ENCODE measurements at regions not wholly inside any gene's neighbourhood (a gene's known extent, or its start where the extent isn't known, plus 50 kb on each side); places are given as distances from the start of the nearest gene placed in this dataset.

GRCh38 chr20:12504779-12505178 lies 504.0 kb upstream of the SPTLC3 start:
- POLR2A ChIA-PET = interaction anchor here (0.6 kb wide), 1 partner anchor 826 kb away, joined by 4 read pairs; no protein-coding TSS in a partner anchor
- no peak overlapping the region for H3K4me3 ChIP-seq (ENCODE audit: control insufficient read depth in 1 of 7, extremely low read depth in 1 of 7, insufficient read depth in 4 of 7, low read depth in 2 of 7, low read length in 6 of 7)
- H3K9me3 ChIP-seq (ENCODE audit: control extremely low read depth in 1 of 5, control insufficient read depth in 4 of 5, insufficient read depth in 2 of 5, low read depth in 1 of 5, low read length in 4 of 5) = no peaks in the 10 kb centered on the region
- 100% methylated on average over 1 of the region's 1 CpG for WGBS (ENCODE audit: insufficient coverage)
- CTCF ChIA-PET = no interaction called here
- H3K27ac ChIP-seq (ENCODE audit: insufficient read depth in 1 of 2, low read depth in 1 of 2, low read length in 2 of 2, poor library complexity in 1 of 2, severe bottlenecking in 2 of 2) = no peak overlapping the region
- H3K4me1 ChIP-seq (ENCODE audit: control extremely low read depth in 1 of 4, control insufficient read depth in 4 of 4, insufficient read depth in 4 of 4, low read length in 3 of 4) = no peaks in the 10 kb centered on the region
- no peaks in the 10 kb centered on the region for H3K36me3 ChIP-seq (ENCODE audit: control insufficient read depth in 4 of 4, insufficient read depth in 4 of 4, low read length in 3 of 4)
- no peak for DNase-seq
- H3K27me3 ChIP-seq (replicated peaks in 2 of 5; ENCODE audit: control insufficient read depth in 4 of 5, insufficient read depth in 5 of 5, low read length in 4 of 5) = no peaks in the 10 kb centered on the region

DNA sequence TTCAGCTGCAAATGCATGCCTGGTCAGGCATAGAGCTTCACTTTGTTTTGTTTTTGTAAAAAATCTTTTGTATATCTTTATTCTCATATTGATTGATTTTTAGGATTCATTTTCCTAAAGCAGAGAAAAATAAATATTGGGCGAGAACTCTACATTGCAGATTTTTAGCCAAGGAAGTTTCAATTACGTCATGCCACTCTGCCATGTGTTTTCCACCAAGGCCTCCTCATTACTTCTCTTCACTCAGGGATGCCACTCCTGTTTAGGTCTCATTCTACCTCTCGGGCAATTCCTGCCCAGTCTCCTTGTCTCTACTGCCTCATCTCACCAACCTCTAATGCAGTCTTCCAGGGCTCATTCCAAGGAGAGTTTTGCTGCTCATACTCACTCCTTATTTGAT lies 497.3 kb upstream of the SPTLC3 start:
- CTCF ChIA-PET = no interaction called here
- H3K4me1 ChIP-seq (ENCODE audit: control extremely low read depth in 1 of 4, control insufficient read depth in 4 of 4, insufficient read depth in 4 of 4, low read length in 3 of 4) = no peaks in the 10 kb centered on the region
- WGBS (ENCODE audit: insufficient coverage) = 96% methylated on average over 3 of the region's 3 CpGs

DNA sequence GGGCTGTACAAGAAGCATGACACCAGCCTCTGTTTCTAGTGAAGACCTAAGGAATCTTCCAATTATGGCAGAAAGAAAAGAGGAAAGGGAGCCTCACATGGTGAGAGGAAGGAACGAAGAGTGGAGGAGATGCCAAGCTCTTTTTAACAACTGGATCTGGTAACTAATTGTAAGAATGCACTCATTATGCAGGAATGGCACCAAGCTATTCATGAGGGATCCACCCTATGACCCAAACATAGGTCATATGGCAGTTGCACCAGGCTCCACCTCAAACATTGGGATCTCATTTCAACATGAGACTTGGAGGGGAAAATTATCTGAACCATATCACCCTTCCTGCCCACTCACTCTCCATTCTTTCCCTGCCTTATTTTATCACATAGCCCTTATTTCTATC lies 496.0 kb upstream of the SPTLC3 start:
- Histone ChIP-seq H3K4me3 (ENCODE audit: control insufficient read depth in 1 of 7, extremely low read depth in 1 of 7, insufficient read depth in 4 of 7, low read depth in 2 of 7, low read length in 6 of 7) (no peak overlapping the region), H3K27ac (ENCODE audit: insufficient read depth in 1 of 2, low read depth in 1 of 2, low read length in 2 of 2, poor library complexity in 1 of 2, severe bottlenecking in 2 of 2) (no peak overlapping the region), H3K4me1 (ENCODE audit: control extremely low read depth in 1 of 4, control insufficient read depth in 4 of 4, insufficient read depth in 4 of 4, low read length in 3 of 4) (no peaks in the 10 kb centered on the region), H3K27me3 (replicated peaks in 2 of 5; ENCODE audit: control insufficient read depth in 4 of 5, insufficient read depth in 5 of 5, low read length in 4 of 5) (no peaks in the 10 kb centered on the region), H3K36me3 (ENCODE audit: control insufficient read depth in 4 of 4, insufficient read depth in 4 of 4, low read length in 3 of 4) (no peaks in the 10 kb centered on the region), H3K9me3 (ENCODE audit: control extremely low read depth in 1 of 5, control insufficient read depth in 4 of 5, insufficient read depth in 2 of 5, low read depth in 1 of 5, low read length in 4 of 5) (no peaks in the 10 kb centered on the region)
- DNase-seq = no peak
- POLR2A ChIA-PET = no interaction called here
- CTCF ChIA-PET = no interaction called here
- no CpG with 5 or more reads among the region's 1 CpG for whole genome bisulfite sequencing (ENCODE audit: insufficient coverage)

More for the DNA sequence above, 497.3 kb upstream of the SPTLC3 start:
- H3K27ac ChIP-seq (ENCODE audit: insufficient read depth in 1 of 2, low read depth in 1 of 2, low read length in 2 of 2, poor library complexity in 1 of 2, severe bottlenecking in 2 of 2) = no peak overlapping the region
- no peaks in the 10 kb centered on the region for H3K27me3 ChIP-seq (replicated peaks in 2 of 5; ENCODE audit: control insufficient read depth in 4 of 5, insufficient read depth in 5 of 5, low read length in 4 of 5)
- DNase-seq = no peak
- H3K36me3 ChIP-seq (ENCODE audit: control insufficient read depth in 4 of 4, insufficient read depth in 4 of 4, low read length in 3 of 4) = no peaks in the 10 kb centered on the region
- no peaks in the 10 kb centered on the region for H3K9me3 ChIP-seq (ENCODE audit: control extremely low read depth in 1 of 5, control insufficient read depth in 4 of 5, insufficient read depth in 2 of 5, low read depth in 1 of 5, low read length in 4 of 5)
- H3K4me3 ChIP-seq (ENCODE audit: control insufficient read depth in 1 of 7, extremely low read depth in 1 of 7, insufficient read depth in 4 of 7, low read depth in 2 of 7, low read length in 6 of 7) = no peak overlapping the region
- POLR2A ChIA-PET = interaction anchor here (0.6 kb wide), 1 partner anchor 111 kb away, joined by 3 read pairs; no protein-coding TSS in a partner anchor

DNA sequence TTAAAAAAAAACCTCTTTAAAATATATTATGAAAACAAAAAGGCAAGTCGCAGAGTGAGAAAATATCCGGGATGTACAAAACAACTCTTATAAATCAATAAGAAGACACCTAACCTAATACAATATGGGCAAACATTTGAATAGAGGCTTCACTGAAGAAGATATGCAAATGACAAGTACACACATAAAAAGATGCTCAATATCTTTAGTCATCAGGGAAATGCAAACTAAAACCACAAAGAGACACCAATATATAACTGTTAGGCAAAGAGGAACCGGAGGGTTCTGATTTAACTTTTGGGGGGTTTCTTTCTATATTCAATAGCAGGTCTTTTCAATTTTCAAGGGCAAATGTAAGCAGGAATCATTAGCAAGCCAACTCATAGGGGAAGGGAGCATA lies 480.7 kb upstream of the SPTLC3 start:
- no peaks in the 10 kb centered on the region for H3K4me1 ChIP-seq (ENCODE audit: control extremely low read depth in 1 of 4, control insufficient read depth in 4 of 4, insufficient read depth in 4 of 4, low read length in 3 of 4)
- no peak overlapping the region for H3K4me3 ChIP-seq (ENCODE audit: control insufficient read depth in 1 of 7, extremely low read depth in 1 of 7, insufficient read depth in 4 of 7, low read depth in 2 of 7, low read length in 6 of 7)
- no CpG with 5 or more reads among the region's 3 CpGs for WGBS (ENCODE audit: insufficient coverage)
- POLR2A ChIA-PET = no interaction called here
- CTCF ChIA-PET = no interaction called here
- no peaks in the 10 kb centered on the region for H3K9me3 ChIP-seq (ENCODE audit: control extremely low read depth in 1 of 5, control insufficient read depth in 4 of 5, insufficient read depth in 2 of 5, low read depth in 1 of 5, low read length in 4 of 5)
- no peak for DNase-seq
- H3K27ac ChIP-seq (ENCODE audit: insufficient read depth in 1 of 2, low read depth in 1 of 2, low read length in 2 of 2, poor library complexity in 1 of 2, severe bottlenecking in 2 of 2) = no peak overlapping the region
- H3K27me3 ChIP-seq (replicated peaks in 2 of 5; ENCODE audit: control insufficient read depth in 4 of 5, insufficient read depth in 5 of 5, low read length in 4 of 5) = no peaks in the 10 kb centered on the region
- no peaks in the 10 kb centered on the region for H3K36me3 ChIP-seq (ENCODE audit: control insufficient read depth in 4 of 4, insufficient read depth in 4 of 4, low read length in 3 of 4)

DNA sequence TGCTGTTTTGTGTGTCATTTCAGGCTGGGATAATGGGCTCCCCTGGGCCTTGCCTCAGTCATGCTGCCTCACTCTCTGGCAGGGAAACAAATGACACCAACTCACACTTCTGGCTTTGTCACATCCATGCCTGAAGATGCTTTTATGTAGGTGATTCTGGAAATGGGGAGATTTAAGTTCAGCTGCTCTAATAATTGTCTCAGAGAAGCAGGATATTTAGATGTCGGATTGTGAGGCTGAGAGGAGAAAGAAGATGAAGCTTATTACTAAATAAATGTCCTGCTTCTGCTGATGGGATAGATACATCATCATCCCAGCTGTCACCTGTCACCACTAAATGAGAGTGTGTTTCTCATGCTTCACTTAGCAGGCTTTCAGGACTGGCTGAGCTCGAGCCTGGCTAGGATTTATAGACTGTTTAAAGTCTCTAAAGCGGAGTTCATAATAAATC lies 480.2 kb upstream of the SPTLC3 start:
- no peak for DNase-seq
- Histone ChIP-seq H3K9me3 (ENCODE audit: control extremely low read depth in 1 of 5, control insufficient read depth in 4 of 5, insufficient read depth in 2 of 5, low read depth in 1 of 5, low read length in 4 of 5) (no peaks in the 10 kb centered on the region), H3K4me1 (ENCODE audit: control extremely low read depth in 1 of 4, control insufficient read depth in 4 of 4, insufficient read depth in 4 of 4, low read length in 3 of 4) (no peaks in the 10 kb centered on the region), H3K36me3 (ENCODE audit: control insufficient read depth in 4 of 4, insufficient read depth in 4 of 4, low read length in 3 of 4) (no peaks in the 10 kb centered on the region), H3K27ac (ENCODE audit: insufficient read depth in 1 of 2, low read depth in 1 of 2, low read length in 2 of 2, poor library complexity in 1 of 2, severe bottlenecking in 2 of 2) (no peak overlapping the region), H3K27me3 (replicated peaks in 2 of 5; ENCODE audit: control insufficient read depth in 4 of 5, insufficient read depth in 5 of 5, low read length in 4 of 5) (no peaks in the 10 kb centered on the region), H3K4me3 (ENCODE audit: control insufficient read depth in 1 of 7, extremely low read depth in 1 of 7, insufficient read depth in 4 of 7, low read depth in 2 of 7, low read length in 6 of 7) (no peak overlapping the region)
- POLR2A ChIA-PET = no interaction called here
- WGBS (ENCODE audit: insufficient coverage) = no CpG with 5 or more reads among the region's 3 CpGs
- CTCF ChIA-PET = no interaction called here

- Histone ChIP-seq H3K36me3 (ENCODE audit: control insufficient read depth in 4 of 4, insufficient read depth in 4 of 4, low read length in 3 of 4) (no peaks in the 10 kb centered on the region), H3K27ac (ENCODE audit: insufficient read depth in 1 of 2, low read depth in 1 of 2, low read length in 2 of 2, poor library complexity in 1 of 2, severe bottlenecking in 2 of 2) (no peak overlapping the region), H3K27me3 (replicated peaks in 2 of 5; ENCODE audit: control insufficient read depth in 4 of 5, insufficient read depth in 5 of 5, low read length in 4 of 5) (no peaks in the 10 kb centered on the region), H3K4me1 (ENCODE audit: control extremely low read depth in 1 of 4, control insufficient read depth in 4 of 4, insufficient read depth in 4 of 4, low read length in 3 of 4) (no peaks in the 10 kb centered on the region), H3K9me3 (ENCODE audit: control extremely low read depth in 1 of 5, control insufficient read depth in 4 of 5, insufficient read depth in 2 of 5, low read depth in 1 of 5, low read length in 4 of 5) (no peaks in the 10 kb centered on the region), H3K4me3 (ENCODE audit: control insufficient read depth in 1 of 7, extremely low read depth in 1 of 7, insufficient read depth in 4 of 7, low read depth in 2 of 7, low read length in 6 of 7) (no peak overlapping the region)
- no peak for DNase-seq
- CTCF ChIA-PET = no interaction called here
- POLR2A ChIA-PET = no interaction called here
Measured at GRCh38 chr20:12531626-12532025, 477.1 kb upstream of the SPTLC3 start.

DNA sequence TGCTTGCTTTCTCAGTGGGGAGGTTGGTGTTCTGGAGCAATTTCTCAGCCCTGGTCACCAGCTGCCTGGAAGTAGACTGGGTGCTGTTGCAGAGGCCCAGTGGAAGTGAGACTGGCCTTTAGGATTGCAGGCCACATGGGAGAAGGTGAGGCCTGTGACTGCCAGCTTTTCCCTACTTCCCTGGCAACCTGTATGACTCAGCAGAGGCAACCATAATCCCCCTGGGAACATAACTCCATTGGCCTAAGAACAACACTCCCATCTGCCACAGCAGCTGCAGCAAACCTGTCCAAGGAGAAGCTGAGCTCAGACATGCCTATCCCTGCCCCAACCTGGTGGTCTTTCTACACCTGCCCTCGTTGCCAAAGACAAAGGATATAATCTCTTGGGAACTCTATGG lies 473.5 kb upstream of the SPTLC3 start:
- Histone ChIP-seq H3K27me3 (replicated peaks in 2 of 5; ENCODE audit: control insufficient read depth in 4 of 5, insufficient read depth in 5 of 5, low read length in 4 of 5) (no peaks in the 10 kb centered on the region), H3K9me3 (ENCODE audit: control extremely low read depth in 1 of 5, control insufficient read depth in 4 of 5, insufficient read depth in 2 of 5, low read depth in 1 of 5, low read length in 4 of 5) (peaks cover 0 to 1% (median 0%) of the 10 kb centered on the region in 5 experiments), H3K4me3 (ENCODE audit: control insufficient read depth in 1 of 7, extremely low read depth in 1 of 7, insufficient read depth in 4 of 7, low read depth in 2 of 7, low read length in 6 of 7) (no peak overlapping the region), H3K4me1 (ENCODE audit: control extremely low read depth in 1 of 4, control insufficient read depth in 4 of 4, insufficient read depth in 4 of 4, low read length in 3 of 4) (no peaks in the 10 kb centered on the region), H3K27ac (ENCODE audit: insufficient read depth in 1 of 2, low read depth in 1 of 2, low read length in 2 of 2, poor library complexity in 1 of 2, severe bottlenecking in 2 of 2) (no peak overlapping the region), H3K36me3 (ENCODE audit: control insufficient read depth in 4 of 4, insufficient read depth in 4 of 4, low read length in 3 of 4) (no peaks in the 10 kb centered on the region)
- no peak for DNase-seq
- ChIA-PET CTCF (no interaction called here), POLR2A (no interaction called here)
- 58% methylated on average over 1 of the region's 1 CpG for WGBS (ENCODE audit: insufficient coverage)
